Endothelial cell of umbilical vein (primary cell): ENCODE measurements at regions not wholly inside any gene's neighbourhood (a gene's known extent, or its start where the extent isn't known, plus 50 kb on each side); places are given as distances from the start of the nearest gene placed in this dataset.

Experiments
- BruUV-seq: library from RNA; stranded (reverse); fragments of 400-500 nt; replicated peaks from 2 replicates; lab custom pipeline; 2021; lab: Mats Ljungman, UMichigan
- CTCF ChIA-PET: fragments of 300-600, 350-600 bp; sonication (Branson Sonifier 250); formaldehyde crosslinking; loops from one replicate; lab custom pipeline; 2021; ENCODE audit warnings: antibody characterized with exemption, inconsistent platforms; lab: Charles Lee
- POLR2A ChIA-PET: fragments of 300-600, 350-600 bp; sonication (Branson Sonifier 250); formaldehyde crosslinking; loops from one replicate; lab custom pipeline; 2021; ENCODE audit warnings: antibody characterized with exemption, inconsistent platforms; lab: Charles Lee
- DNase-seq: peaks from one replicate; pipeline ENCODE4 v3.0.0-alpha.2; 2011; ENCODE audit warnings: low read depth, low spot score
- FAIRE-seq: peaks from 2 replicates; lab custom pipeline; 2011; peaks lifted over from hg19 to GRCh38; lab: Jason Lieb, UNC
- H2AFZ ChIP-seq: 2 replicates; pipeline ENCODE4 v1.6.0; 2012; ENCODE audit warnings: low read depth, low read length, control low read depth, inconsistent platforms
- H3K27ac ChIP-seq: 2 replicates; pipeline ENCODE4 v1.5.1; 2011; ENCODE audit warnings: low read depth, mild to moderate bottlenecking, control low read depth, low read length, moderate library complexity; ENCODE audit not compliant: insufficient read depth
- H3K27me3 ChIP-seq, 2 experiments: 2 replicates each; pipeline versions ENCODE4 v1.6.0 to v1.6.1; 2011; ENCODE audit warnings: low read length in 2 of 2, mixed read lengths in 1 of 2; ENCODE audit not compliant: control insufficient read depth in 2 of 2, insufficient read depth in 2 of 2
- H3K36me3 ChIP-seq, 2 experiments: 2 replicates in 1 of 2; 3 replicates in 1 of 2; pipeline ENCODE4 v1.5.1; 2011; ENCODE audit warnings: low read length in 2 of 2, mild to moderate bottlenecking in 1 of 2, moderate library complexity in 1 of 2; ENCODE audit not compliant: control insufficient read depth in 2 of 2, insufficient read depth in 2 of 2; ENCODE audit errors: extremely low read depth in 1 of 2
- H3K4me1 ChIP-seq: 3 replicates; pipeline ENCODE4 v1.5.1; 2011; ENCODE audit warnings: mild to moderate bottlenecking, low read length; ENCODE audit not compliant: control insufficient read depth, insufficient read depth; ENCODE audit errors: extremely low read depth
- H3K4me2 ChIP-seq: 2 replicates; pipeline ENCODE4 v1.6.1; 2011; ENCODE audit warnings: low read length, control low read depth, mixed read lengths; ENCODE audit not compliant: insufficient read depth
- H3K4me3 ChIP-seq, 3 experiments: fragments of 200-600 bp in 1 of 3; sonication (generic), shearing (Covaris generic) in 1 of 3; replicated peaks in 1 of 3; 2 replicates each; pipeline ENCODE4 v1.5.1; 2011 to 2016; ENCODE audit warnings: control low read depth in 3 of 3, low read length in 3 of 3, mild to moderate bottlenecking in 2 of 3, inconsistent platforms in 1 of 3, low read depth in 1 of 3, moderate library complexity in 1 of 3; ENCODE audit not compliant: insufficient read depth in 1 of 3
- H3K79me2 ChIP-seq: 2 replicates; pipeline ENCODE4 v1.6.0; 2012; ENCODE audit warnings: low read length, inconsistent platforms; ENCODE audit not compliant: control insufficient read depth, insufficient read depth
- H3K9ac ChIP-seq: replicated peaks from 2 replicates; pipeline ENCODE3; 2011; ENCODE audit warnings: low read length, control low read depth; ENCODE audit not compliant: insufficient read depth; ENCODE audit errors: extremely low read depth
- H3K9me1 ChIP-seq: replicated peaks from 3 replicates; pipeline ENCODE4 v1.6.0; 2011; ENCODE audit warnings: mild to moderate bottlenecking, low read length; ENCODE audit not compliant: control insufficient read depth, insufficient read depth; ENCODE audit errors: extremely low read depth
- H3K9me3 ChIP-seq: replicated peaks from 2 replicates; pipeline ENCODE4 v1.5.1; 2012; ENCODE audit warnings: low read length, inconsistent platforms; ENCODE audit not compliant: control insufficient read depth, insufficient read depth
- H4K20me1 ChIP-seq: replicated peaks from 2 replicates; pipeline ENCODE3; 2011; ENCODE audit warnings: mild to moderate bottlenecking, low read length; ENCODE audit not compliant: control insufficient read depth, insufficient read depth; ENCODE audit errors: extremely low read depth
- CTCF ChIP-seq, 2 donors: IDR thresholded peaks; 1 replicate in 1 of 2; 2 replicates in 1 of 2; pipeline ENCODE4 v1.5.1; 2011; ENCODE audit warnings: low read length in 2 of 2, mild to moderate bottlenecking in 2 of 2, moderate library complexity in 2 of 2, control low read depth in 1 of 2, inconsistent platforms in 1 of 2, low read depth in 1 of 2; ENCODE audit not compliant: insufficient read depth in 1 of 2; ENCODE audit errors: extremely low read depth in 1 of 2
- EZH2 ChIP-seq: IDR thresholded peaks from 2 replicates; pipeline ENCODE4 v1.6.1; 2012; ENCODE audit warnings: borderline replicate concordance, low read depth, mild to moderate bottlenecking, moderate library complexity, low read length, inconsistent platforms; ENCODE audit not compliant: severe bottlenecking
- FOS ChIP-seq: IDR thresholded peaks from 2 replicates; pipeline ENCODE4 v1.6.1; 2011; ENCODE audit warnings: mild to moderate bottlenecking, low read length, moderate library complexity, borderline replicate concordance; ENCODE audit not compliant: insufficient read depth
- GATA2 ChIP-seq: IDR thresholded peaks from 2 replicates; pipeline ENCODE4 v1.7.0; 2011; ENCODE audit warnings: low read depth, mild to moderate bottlenecking, moderate library complexity, mixed read lengths, low read length; ENCODE audit not compliant: insufficient read length, insufficient read depth
- JUN ChIP-seq: IDR thresholded peaks from 2 replicates; pipeline ENCODE4 v1.6.1; 2011; ENCODE audit warnings: borderline replicate concordance, low read depth; ENCODE audit not compliant: insufficient read length, insufficient read depth
- MAX ChIP-seq: IDR thresholded peaks from 2 replicates; pipeline ENCODE4 v1.6.1; 2011; ENCODE audit not compliant: insufficient read depth, insufficient read length
- MYC ChIP-seq: IDR thresholded peaks from one replicate; pipeline ENCODE4 v1.6.1; 2011; ENCODE audit warnings: mild to moderate bottlenecking, low read depth, low read length
- POLR2A ChIP-seq: IDR thresholded peaks from 2 replicates; pipeline ENCODE4 v1.6.1; 2012; ENCODE audit warnings: low read depth, mild to moderate bottlenecking, control low read depth, low read length
- POLR2AphosphoS5 ChIP-seq: IDR thresholded peaks from 2 replicates; pipeline ENCODE4 v1.6.1; 2012; ENCODE audit warnings: low read depth, mild to moderate bottlenecking, control low read depth, low read length, moderate library complexity; ENCODE audit not compliant: insufficient read depth
- dilution Hi-C: fragments of 300-500 bp; cut with MboI; formaldehyde crosslinking; loops from one replicate; pipeline ENCODE4 v1.15.0; 2019; ENCODE audit warnings: low sequenced_read_pairs; ENCODE audit not compliant: extremely low pct_ligation_motif_present
- intact Hi-C: fragments of 100-400 bp; cut with micrococcal nuclease; formaldehyde crosslinking; loops from one replicate; pipeline ENCODE4 v1.10.0; 2022

- DNase-seq (no peak), FAIRE-seq (no peak)
- H3K79me2 ChIP-seq, result no peaks in the 10 kb centered on the region
- no peak overlapping the region for H3K9ac ChIP-seq
- no peak overlapping the region for H3K4me2 ChIP-seq
- dilution Hi-C loops, result no loop called here
- H3K27me3 ChIP-seq, result peaks cover 0 to 2% of the 10 kb centered on the region in 2 experiments
- H3K4me3 ChIP-seq, result no peak overlapping the region
- no peaks in the 10 kb centered on the region for H3K9me1 ChIP-seq
- intact Hi-C loops, result loop anchor here (5.0 kb wide), 1 partner anchor 34 kb away; no protein-coding TSS in a partner anchor
- CTCF ChIA-PET, result no interaction called here
- H3K27ac ChIP-seq, result no peak overlapping the region
- no TSS peak for BruUV-seq
- H4K20me1 ChIP-seq, result no peaks in the 10 kb centered on the region
- POLR2A ChIA-PET, result no interaction called here
- TF ChIP-seq JUN, result no peak
- no peak for TF ChIP-seq POLR2AphosphoS5
- TF ChIP-seq MAX, result no peak
- TF ChIP-seq GATA2, result no peak
- no peak for TF ChIP-seq CTCF (IDR thresholded peaks at IDR 0.05; ENCODE audit: extremely low read depth in 1 of 2, insufficient read depth in 1 of 2, low read depth in 1 of 2, low read length in 2 of 2)
- no peak for TF ChIP-seq POLR2A
- no peak for TF ChIP-seq EZH2
- TF ChIP-seq MYC, result no peak
- no peak for TF ChIP-seq FOS
- H3K9me3 ChIP-seq, result no peaks in the 10 kb centered on the region
- H3K36me3 ChIP-seq, result no peaks in the 10 kb centered on the region
- H2AFZ ChIP-seq, result no peak overlapping the region
- no peaks in the 10 kb centered on the region for H3K4me1 ChIP-seq
These were observed 68.4 kb downstream of the GGTLC2 start for GRCh38 chr22:22712666-22713365.
